Parathyroid adenoma (tissue), 2 donors: ENCODE measurements at regions not wholly inside any gene's neighbourhood (a gene's known extent, or its start where the extent isn't known, plus 50 kb on each side); places are given as distances from the start of the nearest gene placed in this dataset.

Source experiments
- H2AFZ ChIP-seq: fragments of 300-600 bp; sonication (generic); one replicate; pipeline ENCODE4 v1.7.0; 2017; ENCODE audit warnings: antibody characterized with exemption, mild to moderate bottlenecking
- H3K27ac ChIP-seq: fragments of 300-600 bp; sonication (generic); one replicate; pipeline ENCODE4 v1.7.0; 2017
- H3K27me3 ChIP-seq: fragments of 300-600 bp; sonication (generic); one replicate; pipeline ENCODE4 v1.7.0; 2017; ENCODE audit warnings: low read length; ENCODE audit not compliant: control insufficient read depth, insufficient read depth
- H3K36me3 ChIP-seq: fragments of 300-600 bp; sonication (generic); one replicate; pipeline ENCODE4 v1.7.0; 2017; ENCODE audit warnings: low read length; ENCODE audit not compliant: control insufficient read depth, insufficient read depth
- H3K4me1 ChIP-seq: fragments of 300-600 bp; sonication (generic); one replicate; pipeline ENCODE4 v1.7.0; 2017; ENCODE audit warnings: control low read depth
- H3K4me2 ChIP-seq: fragments of 300-600 bp; sonication (generic); one replicate; pipeline ENCODE4 v1.7.0; 2017; ENCODE audit warnings: low read length
- H3K4me3 ChIP-seq: fragments of 300-600 bp; sonication (generic); one replicate; pipeline ENCODE4 v1.7.0; 2017; ENCODE audit warnings: low read depth, low read length
- H3K79me2 ChIP-seq: fragments of 300-600 bp; sonication (generic); one replicate; pipeline ENCODE4 v1.7.0; 2017; ENCODE audit warnings: control low read depth
- H3K9ac ChIP-seq: fragments of 300-600 bp; sonication (generic); one replicate; pipeline ENCODE4 v1.7.0; 2017; ENCODE audit warnings: mild to moderate bottlenecking
- H3K9me3 ChIP-seq: fragments of 300-600 bp; sonication (generic); one replicate; pipeline ENCODE4 v1.7.0; 2017; ENCODE audit warnings: low read length; ENCODE audit not compliant: control insufficient read depth
- CTCF ChIP-seq: fragments of 300-600 bp; sonication (generic); IDR thresholded peaks from one replicate; pipeline ENCODE4 v1.7.0; 2017; ENCODE audit warnings: antibody characterized with exemption, mild to moderate bottlenecking
- donor health status: primary hyperparathyroidism.

DNA sequence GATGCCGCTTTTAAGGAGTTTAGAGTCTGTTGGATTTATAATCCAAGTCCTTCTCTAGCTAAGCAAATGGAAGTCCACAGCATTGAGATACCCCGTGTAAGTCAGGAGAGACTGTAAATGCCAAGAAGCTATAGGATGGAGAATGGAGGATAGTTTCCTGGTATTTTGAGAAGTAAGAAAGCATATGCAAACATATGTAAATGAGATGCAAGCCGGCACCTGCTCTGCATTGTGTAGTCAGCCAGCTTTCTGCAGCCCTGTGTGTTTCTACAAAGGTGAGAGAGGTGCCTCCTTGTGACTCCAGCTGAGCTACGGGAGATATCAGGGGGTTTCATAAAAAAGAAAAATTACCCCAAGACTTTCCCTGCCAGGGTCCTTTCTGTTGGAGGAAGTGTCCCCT lies 176.3 kb downstream of the RPS24 start:
- Histone ChIP-seq H3K4me3 (no peak overlapping the region), H2AFZ (no peak overlapping the region), H3K36me3 (no peaks in the 10 kb centered on the region), H3K79me2 (no peaks in the 10 kb centered on the region), H3K4me2 (no peak overlapping the region), H3K4me1 (peaks cover under 1% of the 10 kb centered on the region), H3K27ac (no peak overlapping the region), H3K9me3 (no peaks in the 10 kb centered on the region), H3K27me3 (no peaks in the 10 kb centered on the region), H3K9ac (no peak overlapping the region)
- no peak for TF ChIP-seq CTCF

DNA sequence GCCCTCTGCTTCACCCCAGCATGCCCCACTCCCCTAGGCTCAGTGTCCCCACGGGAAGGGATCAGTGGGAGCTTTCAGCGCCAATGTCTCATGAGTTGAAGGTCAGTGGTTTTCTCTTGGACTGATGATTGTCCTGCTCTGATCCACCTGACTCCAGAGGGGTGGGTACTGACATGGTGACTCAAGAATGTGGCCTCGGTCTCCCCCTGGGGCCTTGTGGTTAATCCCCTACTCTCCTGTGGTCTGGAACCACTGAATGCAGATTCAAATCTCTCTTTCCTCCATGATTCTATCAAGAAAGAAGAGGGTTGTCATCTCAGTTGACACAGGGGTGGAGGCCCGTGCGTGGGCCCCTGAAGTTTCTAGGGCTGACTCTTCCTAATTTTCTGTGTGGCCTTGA lies 176.9 kb downstream of the RPS24 start:
- Histone ChIP-seq H2AFZ (no peak overlapping the region), H3K4me3 (no peak overlapping the region), H3K4me2 (no peak overlapping the region), H3K36me3 (no peaks in the 10 kb centered on the region), H3K27me3 (no peaks in the 10 kb centered on the region), H3K4me1 (peaks cover 7% of the 10 kb centered on the region), H3K27ac (no peak overlapping the region), H3K9ac (no peak overlapping the region), H3K79me2 (no peaks in the 10 kb centered on the region), H3K9me3 (no peaks in the 10 kb centered on the region)
- TF ChIP-seq CTCF: no peak

- Histone ChIP-seq H3K27me3 (no peaks in the 10 kb centered on the region), H3K4me2 (no peak overlapping the region), H3K36me3 (no peaks in the 10 kb centered on the region), H3K4me3 (no peak overlapping the region), H3K9ac (no peak overlapping the region), H3K27ac (no peak overlapping the region), H3K4me1 (peaks cover 10% of the 10 kb centered on the region), H2AFZ (no peak overlapping the region), H3K9me3 (no peaks in the 10 kb centered on the region), H3K79me2 (no peaks in the 10 kb centered on the region)
- no peak for TF ChIP-seq CTCF
These were observed 177.3 kb downstream of the RPS24 start for GRCh38 chr10:78210976-78211375.

- no peak overlapping the region for H3K27ac ChIP-seq
- H3K4me3 ChIP-seq: no peak overlapping the region
- no peaks in the 10 kb centered on the region for H3K79me2 ChIP-seq
- H3K36me3 ChIP-seq: no peaks in the 10 kb centered on the region
- no peak overlapping the region for H3K9ac ChIP-seq
- no peaks in the 10 kb centered on the region for H3K27me3 ChIP-seq
- TF ChIP-seq CTCF: peak; percentile 67
- H3K4me2 ChIP-seq: no peak overlapping the region
- H3K9me3 ChIP-seq: no peaks in the 10 kb centered on the region
- no peak overlapping the region for H2AFZ ChIP-seq
- H3K4me1 ChIP-seq: peaks cover 12% of the 10 kb centered on the region
These were observed 177.9 kb downstream of the RPS24 start for GRCh38 chr10:78211561-78212051.

DNA sequence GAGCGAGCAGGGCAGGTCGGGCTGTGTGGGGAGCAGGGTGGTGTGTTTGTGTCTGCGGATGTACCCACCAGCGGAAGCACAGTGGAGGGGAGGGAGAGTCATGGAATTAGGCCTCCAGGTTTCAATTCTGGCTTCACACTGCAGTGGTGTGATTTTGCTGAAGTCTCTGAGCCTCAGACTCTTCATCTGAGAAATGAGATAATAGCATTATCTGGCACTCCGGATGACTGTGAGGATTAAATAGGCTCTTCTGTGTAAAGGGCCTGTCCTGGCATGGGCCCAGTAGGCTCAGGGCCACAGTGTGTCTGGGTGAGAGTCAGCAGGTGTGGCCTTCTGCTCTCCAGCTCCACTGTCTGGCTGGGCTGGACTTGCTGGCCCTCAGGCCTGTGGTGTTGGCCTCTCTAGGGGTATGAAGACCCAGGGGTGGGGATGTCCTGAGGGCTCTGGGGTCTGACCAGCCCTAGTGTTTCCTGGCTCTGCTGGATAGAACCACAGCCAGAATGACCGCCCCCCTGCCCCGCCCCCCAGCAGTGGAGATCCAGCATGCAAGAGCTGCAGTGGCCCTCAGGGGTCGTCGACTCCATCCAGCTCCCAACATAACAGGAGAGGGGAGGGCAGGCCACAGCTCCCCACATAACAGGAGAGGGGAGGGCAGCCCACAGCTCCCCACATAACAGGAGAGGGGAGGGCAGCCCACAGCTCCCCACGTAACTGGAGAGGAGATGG lies 178.6 kb downstream of the RPS24 start:
- Histone ChIP-seq H3K4me1 (peaks cover 12% of the 10 kb centered on the region), H3K9me3 (no peaks in the 10 kb centered on the region), H3K4me3 (no peak overlapping the region), H3K27ac (no peak overlapping the region), H3K4me2 (no peak overlapping the region), H3K9ac (no peak overlapping the region), H3K79me2 (no peaks in the 10 kb centered on the region), H3K27me3 (no peaks in the 10 kb centered on the region), H2AFZ (no peak overlapping the region), H3K36me3 (no peaks in the 10 kb centered on the region)
- no peak for TF ChIP-seq CTCF
